GM12878 (cell line): ENCODE measurements at regions not wholly inside any gene's neighbourhood (a gene's known extent, or its start where the extent isn't known, plus 50 kb on each side); places are given as distances from the start of the nearest gene placed in this dataset.

Experiments used
- ATAC-seq: fragments of 200-7000 bp; cut with Tn5 transposase; 3 replicates; pipeline ENCODE4 v1.9.1; 2020; ENCODE audit warnings: mild to moderate bottlenecking, moderate library complexity
- BruUV-seq: library from RNA; stranded (reverse); fragments of 400-500 nt; replicated peaks from 2 replicates; lab custom pipeline; 2021; lab: Mats Ljungman, UMichigan
- CTCF ChIA-PET: fragments of 300-600 bp; sonication (Branson Sonifier 250); formaldehyde crosslinking; extraction: SDS; loops from one replicate; lab custom pipeline; 2021; ENCODE audit warnings: inconsistent platforms; lab: Yijun Ruan, JAX
- POLR2A ChIA-PET: fragments of 350-600 bp; formaldehyde crosslinking; extraction: SDS; loops from one replicate; lab custom pipeline; 2021; ENCODE audit warnings: inconsistent platforms; lab: Charles Lee
- RAD21 ChIA-PET: fragments of 300-600 bp; sonication (Branson Sonifier 250); formaldehyde crosslinking; loops from one replicate; lab custom pipeline; 2023; ENCODE audit warnings: antibody characterized with exemption; ENCODE audit not compliant: unreplicated experiment; lab: Charles Lee
- SMC1A ChIA-PET: fragments of 300-600 bp; sonication (Branson Sonifier 250); formaldehyde crosslinking; loops from one replicate; lab custom pipeline; 2023; ENCODE audit not compliant: unreplicated experiment, uncharacterized antibody; lab: Charles Lee
- DNase-seq: peaks from one replicate; pipeline ENCODE4 v3.0.0-alpha.2; 2011; ENCODE audit warnings: low read depth, low spot score
- FAIRE-seq: peaks from 3 replicates; lab custom pipeline; 2011; peaks lifted over from hg19 to GRCh38; lab: Jason Lieb, UNC
- H2AFZ ChIP-seq: 2 replicates; pipeline ENCODE4 v1.6.0; 2011; ENCODE audit warnings: low read depth, low read length, control low read depth; ENCODE audit not compliant: control insufficient read depth
- H3K27ac ChIP-seq: 2 replicates; pipeline ENCODE4 v1.5.1; 2011; ENCODE audit warnings: control low read depth; ENCODE audit not compliant: control insufficient read depth, insufficient read depth
- H3K27me3 ChIP-seq, 2 experiments: replicated peaks in 1 of 2; 2 replicates each; pipeline versions ENCODE4 v1.6.0 to v1.6.1; 2011; ENCODE audit warnings: low read length in 1 of 2; ENCODE audit not compliant: control insufficient read depth in 2 of 2, insufficient read depth in 2 of 2
- H3K36me3 ChIP-seq, 2 experiments: 2 replicates each; pipeline ENCODE4 v1.5.1; 2011; ENCODE audit warnings: low read length in 1 of 2; ENCODE audit not compliant: control insufficient read depth in 2 of 2, insufficient read depth in 2 of 2
- H3K4me1 ChIP-seq: 2 replicates; pipeline ENCODE4 v1.6.1; 2011; ENCODE audit warnings: mild to moderate bottlenecking, low read length, moderate library complexity, mixed read lengths; ENCODE audit not compliant: control insufficient read depth, insufficient read depth
- H3K4me2 ChIP-seq: 2 replicates; pipeline ENCODE4 v1.6.0; 2011; ENCODE audit warnings: control low read depth; ENCODE audit not compliant: control insufficient read depth, insufficient read depth
- H3K4me3 ChIP-seq: fragments of 200-600 bp; sonication (generic); 2 replicates; pipeline ENCODE4 v1.5.1; 2016
- H3K79me2 ChIP-seq: 2 replicates; pipeline ENCODE4 v1.6.0; 2011; ENCODE audit warnings: low read length; ENCODE audit not compliant: control insufficient read depth, insufficient read depth
- H3K9ac ChIP-seq: 2 replicates; pipeline ENCODE4 v1.8.0; 2011; ENCODE audit warnings: low read length, control low read depth, mixed read lengths; ENCODE audit not compliant: control insufficient read depth, insufficient read depth
- H3K9me3 ChIP-seq: replicated peaks from 3 replicates; pipeline ENCODE4 v1.5.1; 2011; ENCODE audit warnings: mild to moderate bottlenecking, low read length; ENCODE audit not compliant: control insufficient read depth, insufficient read depth
- H4K20me1 ChIP-seq: 2 replicates; pipeline ENCODE4 v1.6.0; 2011; ENCODE audit not compliant: control insufficient read depth, insufficient read depth
- BRCA1 ChIP-seq: IDR thresholded peaks from 2 replicates; pipeline ENCODE4 v1.6.1; 2011; ENCODE audit warnings: low read depth, low read length, improper control_type of control experiment
- TARDBP ChIP-seq: IDR thresholded peaks from 2 replicates; pipeline ENCODE4 v1.6.1; 2016; ENCODE audit warnings: borderline replicate concordance
- WGBS: methylation state at CpG from one replicate; pipeline ENCODE4 v1.1.6; 2016; ENCODE audit warnings: low lambda C conversion rate; ENCODE audit not compliant: insufficient replicate concordance, insufficient coverage; ENCODE audit errors: missing lambda C conversion rate; 5-methylcytosine and 5-hydroxymethylcytosine counted together
- in situ Hi-C: fragments of 300-500 bp; cut with MboI; formaldehyde crosslinking; loops from 9 replicates; pipeline ENCODE4 v1.14.3; 2018; ENCODE audit warnings: mixed read lengths
- intact Hi-C: fragments of 100-400 bp; cut with micrococcal nuclease; formaldehyde crosslinking; loops from one replicate; pipeline ENCODE4 v1.14.2; 2022; ENCODE audit not compliant: unreplicated experiment
- TF ChIP-seq, protein P1 (sequence below): fragments of 450-650 bp; formaldehyde crosslinking; IDR thresholded peaks from 2 replicates; pipeline ENCODE4 v1.4.0; 2020; ENCODE audit warnings: mild to moderate bottlenecking, moderate library complexity

- intact Hi-C loops (loop anchor here (10.0 kb wide), 2 partner anchors 861 to 921 kb away; no protein-coding TSS in a partner anchor), in situ Hi-C loops (loop anchor here (10.0 kb wide), 1 partner anchor 921 kb away; no protein-coding TSS in a partner anchor)
- ChIA-PET POLR2A (no interaction called here), CTCF (interaction anchor here (0.7 kb wide), 1 partner anchor 1235 kb away, joined by 3 read pairs; no protein-coding TSS in a partner anchor), RAD21 (no interaction called here), SMC1A (no interaction called here)
- TF ChIP-seq, protein P1, sequence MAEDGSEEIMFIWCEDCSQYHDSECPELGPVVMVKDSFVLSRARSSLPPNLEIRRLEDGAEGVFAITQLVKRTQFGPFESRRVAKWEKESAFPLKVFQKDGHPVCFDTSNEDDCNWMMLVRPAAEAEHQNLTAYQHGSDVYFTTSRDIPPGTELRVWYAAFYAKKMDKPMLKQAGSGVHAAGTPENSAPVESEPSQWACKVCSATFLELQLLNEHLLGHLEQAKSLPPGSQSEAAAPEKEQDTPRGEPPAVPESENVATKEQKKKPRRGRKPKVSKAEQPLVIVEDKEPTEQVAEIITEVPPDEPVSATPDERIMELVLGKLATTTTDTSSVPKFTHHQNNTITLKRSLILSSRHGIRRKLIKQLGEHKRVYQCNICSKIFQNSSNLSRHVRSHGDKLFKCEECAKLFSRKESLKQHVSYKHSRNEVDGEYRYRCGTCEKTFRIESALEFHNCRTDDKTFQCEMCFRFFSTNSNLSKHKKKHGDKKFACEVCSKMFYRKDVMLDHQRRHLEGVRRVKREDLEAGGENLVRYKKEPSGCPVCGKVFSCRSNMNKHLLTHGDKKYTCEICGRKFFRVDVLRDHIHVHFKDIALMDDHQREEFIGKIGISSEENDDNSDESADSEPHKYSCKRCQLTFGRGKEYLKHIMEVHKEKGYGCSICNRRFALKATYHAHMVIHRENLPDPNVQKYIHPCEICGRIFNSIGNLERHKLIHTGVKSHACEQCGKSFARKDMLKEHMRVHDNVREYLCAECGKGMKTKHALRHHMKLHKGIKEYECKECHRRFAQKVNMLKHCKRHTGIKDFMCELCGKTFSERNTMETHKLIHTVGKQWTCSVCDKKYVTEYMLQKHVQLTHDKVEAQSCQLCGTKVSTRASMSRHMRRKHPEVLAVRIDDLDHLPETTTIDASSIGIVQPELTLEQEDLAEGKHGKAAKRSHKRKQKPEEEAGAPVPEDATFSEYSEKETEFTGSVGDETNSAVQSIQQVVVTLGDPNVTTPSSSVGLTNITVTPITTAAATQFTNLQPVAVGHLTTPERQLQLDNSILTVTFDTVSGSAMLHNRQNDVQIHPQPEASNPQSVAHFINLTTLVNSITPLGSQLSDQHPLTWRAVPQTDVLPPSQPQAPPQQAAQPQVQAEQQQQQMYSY (CRISPR knock-in tag) = no peak
- no peak for TF ChIP-seq BRCA1
- no peak for TF ChIP-seq TARDBP
- Histone ChIP-seq H3K27ac (no peak overlapping the region), H4K20me1 (no peaks in the 10 kb centered on the region), H3K79me2 (no peaks in the 10 kb centered on the region), H3K36me3 (no peaks in the 10 kb centered on the region; a peak in 1 of 4 replicates), H3K9me3 (peaks cover 14% of the 10 kb centered on the region), H3K27me3 (no peaks in the 10 kb centered on the region), H3K4me1 (no peaks in the 10 kb centered on the region), H3K4me2 (no peak overlapping the region), H3K4me3 (no peak overlapping the region), H3K9ac (no peak overlapping the region), H2AFZ (no peak overlapping the region)
- BruUV-seq = no TSS peak
- no peak for FAIRE-seq
- DNase-seq = no peak
- no peak for ATAC-seq
- 93% methylated on average over 1 of the region's 1 CpG for WGBS
These were observed 99.3 kb upstream of the HCN1 start for GRCh38 chr5:45795458-45795857.
